Fibroblast of lung (primary cell): ENCODE measurements at regions not wholly inside any gene's neighbourhood (a gene's known extent, or its start where the extent isn't known, plus 50 kb on each side); places are given as distances from the start of the nearest gene placed in this dataset.

Experiments
- DNase-seq, 2 donors: peaks; one replicate each; pipeline versions ENCODE4 v3.0.0 to v3.0.0-alpha.2; 2010; ENCODE audit warnings: low read depth in 2 of 2
- H2AFZ ChIP-seq: 2 replicates; pipeline ENCODE4 v1.5.1; 2012; ENCODE audit warnings: low read length, control low read depth, inconsistent platforms
- H3K27ac ChIP-seq: 2 replicates; pipeline ENCODE4 v1.5.1; 2011; ENCODE audit warnings: low read length, control low read depth; ENCODE audit not compliant: insufficient read depth
- H3K27me3 ChIP-seq: 2 replicates; pipeline ENCODE4 v1.5.1; 2011; ENCODE audit warnings: mild to moderate bottlenecking, low read length; ENCODE audit not compliant: control insufficient read depth, insufficient read depth
- H3K36me3 ChIP-seq: 2 replicates; pipeline ENCODE4 v1.5.1; 2011; ENCODE audit warnings: low read length; ENCODE audit not compliant: control insufficient read depth, insufficient read depth
- H3K4me1 ChIP-seq: 2 replicates; pipeline ENCODE4 v1.5.1; 2011; ENCODE audit warnings: low read length; ENCODE audit not compliant: control insufficient read depth, insufficient read depth; ENCODE audit errors: extremely low read depth
- H3K4me2 ChIP-seq: 2 replicates; pipeline ENCODE4 v1.5.1; 2011; ENCODE audit warnings: low read length, control low read depth; ENCODE audit not compliant: insufficient read depth; ENCODE audit errors: extremely low read depth
- H3K4me3 ChIP-seq, 4 experiments: fragments of 200-600 bp in 1 of 4; sonication (generic) in 1 of 4; replicated peaks in 1 of 4; 2 replicates each; pipeline ENCODE4 v1.5.1; 2011 to 2016; ENCODE audit warnings: low read length in 4 of 4, low read depth in 3 of 4, mild to moderate bottlenecking in 3 of 4, control low read depth in 2 of 4, inconsistent platforms in 1 of 4, mixed read lengths in 1 of 4; ENCODE audit not compliant: insufficient read depth in 1 of 4; ENCODE audit errors: control extremely low read depth in 1 of 4
- H3K79me2 ChIP-seq: 2 replicates; pipeline ENCODE4 v1.5.1; 2012; ENCODE audit warnings: mild to moderate bottlenecking, low read length, inconsistent platforms; ENCODE audit not compliant: control insufficient read depth, insufficient read depth
- H3K9ac ChIP-seq: 2 replicates; pipeline ENCODE4 v1.5.1; 2011; ENCODE audit warnings: mild to moderate bottlenecking, low read length, control low read depth; ENCODE audit not compliant: insufficient read depth
- H3K9me3 ChIP-seq: 2 replicates; pipeline ENCODE4 v1.5.1; 2012; ENCODE audit warnings: low read depth, low read length; ENCODE audit not compliant: control insufficient read depth, insufficient read depth
- H4K20me1 ChIP-seq: 2 replicates; pipeline ENCODE4 v1.5.1; 2011; ENCODE audit warnings: low read length; ENCODE audit not compliant: control insufficient read depth, insufficient read depth; ENCODE audit errors: extremely low read depth
- CTCF ChIP-seq, 2 donors: IDR thresholded peaks in 1 of 2; conservative IDR thresholded peaks in 1 of 2; 1 replicate in 1 of 2; 2 replicates in 1 of 2; pipeline ENCODE4 v1.5.1; 2011 to 2012; ENCODE audit warnings: low read length in 2 of 2, control low read depth in 1 of 2, inconsistent platforms in 1 of 2, low read depth in 1 of 2, mild to moderate bottlenecking in 1 of 2
- EZH2 ChIP-seq: IDR thresholded peaks from 2 replicates; pipeline ENCODE4 v1.5.1; 2012; ENCODE audit warnings: low read length, control low read depth, mild to moderate bottlenecking; ENCODE audit errors: missing control alignments

GRCh38 chr10:52966904-52967303, 194.3 kb upstream of the MBL2 start:
- TF ChIP-seq CTCF (conservative IDR thresholded peaks at IDR 0.05 in 1 of 2, IDR thresholded peaks at IDR 0.05 in 1 of 2; ENCODE audit: low read depth in 1 of 2, low read length in 2 of 2): no peak
- TF ChIP-seq EZH2: no peak
- no peak overlapping the region for H3K27ac ChIP-seq
- no peak overlapping the region for H2AFZ ChIP-seq
- no peaks in the 10 kb centered on the region for H3K36me3 ChIP-seq
- no peak overlapping the region for H3K4me2 ChIP-seq
- no peaks in the 10 kb centered on the region for H3K79me2 ChIP-seq
- no peaks in the 10 kb centered on the region for H4K20me1 ChIP-seq
- no peaks in the 10 kb centered on the region for H3K27me3 ChIP-seq
- H3K4me1 ChIP-seq: no peaks in the 10 kb centered on the region
- no peak overlapping the region for H3K4me3 ChIP-seq
- DNase-seq: no peak
- H3K9ac ChIP-seq: no peak overlapping the region
- H3K9me3 ChIP-seq: no peaks in the 10 kb centered on the region

GRCh38 chr10:52965938-52966401, 193.4 kb upstream of the MBL2 start:
- no peaks in the 10 kb centered on the region for H3K27me3 ChIP-seq
- H3K9ac ChIP-seq: no peak overlapping the region
- H2AFZ ChIP-seq: no peak overlapping the region
- H3K4me1 ChIP-seq: no peaks in the 10 kb centered on the region
- no peak overlapping the region for H3K4me2 ChIP-seq
- H3K79me2 ChIP-seq: no peaks in the 10 kb centered on the region
- H3K36me3 ChIP-seq: no peaks in the 10 kb centered on the region
- TF ChIP-seq EZH2: no peak
- TF ChIP-seq CTCF (conservative IDR thresholded peaks at IDR 0.05 in 1 of 2, IDR thresholded peaks at IDR 0.05 in 1 of 2; ENCODE audit: low read depth in 1 of 2, low read length in 2 of 2): no peak
- no peaks in the 10 kb centered on the region for H3K9me3 ChIP-seq
- H3K4me3 ChIP-seq: no peak overlapping the region
- no peaks in the 10 kb centered on the region for H4K20me1 ChIP-seq
- no peak overlapping the region for H3K27ac ChIP-seq
- no peak for DNase-seq

DNA sequence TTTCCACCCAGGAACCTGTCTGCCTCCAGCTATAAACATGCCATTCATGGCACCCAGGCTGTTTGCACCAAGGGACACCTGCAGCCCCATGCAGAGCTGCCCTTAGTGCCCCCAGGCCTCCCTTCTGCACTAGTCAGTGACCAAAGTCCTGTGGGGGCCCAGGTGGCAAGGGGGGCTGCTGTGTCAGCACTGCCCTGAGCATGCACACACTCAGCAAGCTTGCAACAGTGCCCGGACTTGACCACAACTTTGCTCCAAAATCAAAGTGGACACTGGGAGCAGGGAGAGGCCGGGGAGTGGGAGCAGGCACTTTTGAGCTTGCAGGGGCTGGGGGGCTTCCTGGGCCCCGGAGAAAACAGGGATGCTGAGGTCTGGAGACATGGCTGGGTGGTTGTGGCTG, 192.9 kb upstream of the MBL2 start:
- Histone ChIP-seq H2AFZ (no peak overlapping the region), H3K4me2 (no peak overlapping the region), H3K4me1 (no peaks in the 10 kb centered on the region), H3K79me2 (no peaks in the 10 kb centered on the region), H3K9me3 (no peaks in the 10 kb centered on the region), H3K9ac (no peak overlapping the region), H3K27ac (no peak overlapping the region), H3K36me3 (no peaks in the 10 kb centered on the region), H3K27me3 (no peaks in the 10 kb centered on the region), H3K4me3 (no peak overlapping the region), H4K20me1 (no peaks in the 10 kb centered on the region)
- no peak for TF ChIP-seq EZH2
- TF ChIP-seq CTCF (conservative IDR thresholded peaks at IDR 0.05 in 1 of 2, IDR thresholded peaks at IDR 0.05 in 1 of 2; ENCODE audit: low read depth in 1 of 2, low read length in 2 of 2): no peak
- DNase-seq: no peak
